GM19025 (cell line): ENCODE measurements at regions not wholly inside any gene's neighbourhood (a gene's known extent, or its start where the extent isn't known, plus 50 kb on each side); places are given as distances from the start of the nearest gene placed in this dataset.
"Not testable (repeated sequence)": the region's sequence is repeated elsewhere in the genome, so short reads cannot be mapped to it uniquely, and the experiment has no call there.

ENCODE experiments used
- ATAC-seq: cut with Tn5 transposase; IDR thresholded peaks from one replicate; pipeline ENCODE4 v1.9.1; 2021; ENCODE audit warnings: mild to moderate bottlenecking, low read depth, moderate library complexity; ENCODE audit not compliant: unreplicated experiment

DNA sequence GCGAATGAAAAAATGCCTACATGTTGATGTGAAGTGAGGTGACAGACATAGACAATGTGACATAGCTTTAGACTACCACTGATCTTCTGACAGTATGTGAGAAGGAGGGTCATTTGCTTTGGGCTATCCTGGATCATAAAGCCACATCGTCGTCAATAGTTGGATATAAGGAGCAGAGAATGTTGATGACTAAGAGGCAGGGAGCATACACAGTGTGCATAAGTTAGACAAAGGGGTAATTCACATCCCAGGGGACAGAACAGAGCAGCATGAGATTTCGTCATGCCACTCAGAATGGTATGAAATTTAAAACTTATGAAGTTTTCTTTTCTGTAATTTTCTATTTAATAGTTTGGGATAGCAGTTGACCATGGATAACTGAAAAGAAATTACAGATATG, 403.2 kb downstream of the DSC3 start:
- ATAC-seq = no peak

DNA sequence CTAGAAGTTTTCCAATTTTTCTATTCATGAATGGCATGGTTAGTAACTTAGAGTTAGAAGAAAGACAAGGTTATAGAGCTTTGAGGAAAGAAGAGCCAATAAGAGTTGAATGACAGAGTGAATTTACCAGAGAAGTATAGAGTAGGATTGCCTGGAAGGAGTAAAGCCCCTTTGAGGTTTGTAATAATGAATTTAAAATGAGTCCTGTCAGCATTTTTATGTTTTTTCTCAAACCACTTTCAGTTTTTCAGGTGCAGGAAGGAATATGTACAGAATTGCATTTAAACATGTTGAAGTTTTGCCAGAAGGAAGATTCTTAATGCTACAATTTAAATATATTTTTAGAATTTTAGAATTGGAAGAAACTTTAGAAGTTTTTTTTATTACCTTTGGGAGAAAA, 408.3 kb downstream of the DSC3 start:
- ATAC-seq = no peak

DNA sequence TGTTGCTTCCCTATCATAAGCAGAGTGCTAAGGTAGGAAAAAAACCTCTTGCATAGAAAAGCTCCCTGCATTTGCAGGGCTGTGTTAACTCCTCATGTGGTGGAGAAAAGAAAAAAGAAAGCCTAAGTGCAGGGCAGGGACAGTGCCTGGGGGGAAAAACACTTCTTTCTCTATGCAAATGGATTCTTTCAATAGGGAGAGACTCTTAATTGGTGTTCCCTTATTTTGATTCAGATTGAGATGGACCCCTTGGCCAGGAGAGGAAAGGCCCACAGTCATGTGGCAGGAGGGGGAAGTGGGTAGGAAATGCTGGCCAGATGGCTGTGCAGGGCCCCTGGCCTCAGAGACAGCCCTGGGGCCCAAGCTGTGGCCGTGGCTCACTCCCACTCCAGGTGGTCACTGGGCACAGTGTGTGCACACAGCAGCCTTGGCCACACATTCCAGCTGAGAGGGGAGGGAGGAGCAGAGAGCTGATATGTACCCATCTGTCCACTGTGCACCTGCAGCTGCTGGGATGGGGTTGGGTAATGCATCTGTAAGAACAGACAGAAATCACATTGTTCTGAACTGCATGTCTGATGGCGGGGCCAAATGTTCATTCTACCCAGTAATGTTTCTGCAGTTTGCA, 410.4 kb downstream of the DSC3 start:
- no peak for ATAC-seq

DNA sequence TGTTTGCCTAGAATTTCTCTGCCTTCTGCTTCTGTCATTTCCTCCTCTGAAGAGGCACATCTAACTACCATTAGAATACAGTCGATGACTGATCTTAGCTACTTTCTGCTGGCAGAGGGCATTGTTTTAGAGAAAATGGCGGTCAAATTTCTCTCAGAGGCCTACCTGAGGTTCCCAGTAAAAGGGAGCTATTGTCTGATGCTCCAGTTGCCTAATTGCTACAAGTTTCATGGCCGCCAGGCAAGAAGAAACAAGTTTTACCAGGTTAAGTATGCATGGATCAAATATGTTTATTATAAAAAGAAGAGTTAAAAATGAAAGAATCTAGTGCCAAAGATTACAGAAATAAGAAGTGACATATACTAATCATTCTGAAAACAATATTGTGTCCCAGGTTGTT, 416.6 kb downstream of the DSC3 start:
- ATAC-seq = no peak

DNA sequence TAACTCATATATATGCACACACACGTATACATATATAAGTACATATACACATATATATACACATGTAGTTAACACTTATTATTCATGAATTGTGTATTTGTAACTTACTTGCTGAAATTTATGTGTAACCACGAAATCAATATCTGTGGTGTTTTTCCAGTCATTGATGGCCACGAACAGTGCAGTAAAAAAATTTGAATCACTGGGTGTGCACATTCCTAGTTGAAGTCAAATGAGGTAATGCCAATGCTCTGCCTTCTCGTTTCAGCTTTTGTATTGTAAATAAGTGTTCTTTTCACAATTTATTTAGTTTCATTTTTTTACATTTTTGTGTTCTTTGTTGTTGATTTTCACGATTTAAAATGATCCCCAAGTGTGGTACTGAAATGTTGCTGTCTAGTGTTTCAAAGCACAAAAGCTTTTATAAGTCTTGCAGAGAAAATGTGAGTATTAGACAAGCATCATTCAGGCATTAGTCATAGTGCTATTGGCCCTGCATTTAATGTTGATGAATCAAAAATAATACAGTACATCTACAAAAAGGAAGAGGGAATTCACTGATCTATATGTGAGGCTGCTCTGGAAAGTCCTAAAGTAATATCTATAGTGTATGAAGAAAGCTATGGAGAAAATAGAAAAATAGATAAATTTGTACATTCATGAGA, 419.0 kb downstream of the DSC3 start:
- ATAC-seq = no peak

DNA sequence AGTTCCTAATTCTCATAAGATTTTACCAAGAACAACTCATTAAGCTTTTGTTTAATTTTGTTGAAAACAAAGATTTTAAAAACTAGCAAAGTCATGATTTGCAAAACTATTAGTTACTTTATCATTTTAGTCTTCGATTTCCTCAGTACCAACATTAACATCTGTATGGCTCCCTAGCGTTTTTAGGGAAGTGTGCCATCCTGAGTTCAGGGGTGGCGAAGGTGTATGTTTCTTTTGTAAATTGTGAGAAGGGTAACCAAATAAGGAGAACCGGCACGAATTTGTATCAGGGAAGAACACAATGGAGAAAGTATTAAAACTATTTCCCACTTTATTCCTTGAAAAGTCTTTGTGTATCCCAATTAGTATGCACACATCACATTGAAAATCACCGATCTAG, 419.9 kb downstream of the DSC3 start:
- no peak for ATAC-seq

DNA sequence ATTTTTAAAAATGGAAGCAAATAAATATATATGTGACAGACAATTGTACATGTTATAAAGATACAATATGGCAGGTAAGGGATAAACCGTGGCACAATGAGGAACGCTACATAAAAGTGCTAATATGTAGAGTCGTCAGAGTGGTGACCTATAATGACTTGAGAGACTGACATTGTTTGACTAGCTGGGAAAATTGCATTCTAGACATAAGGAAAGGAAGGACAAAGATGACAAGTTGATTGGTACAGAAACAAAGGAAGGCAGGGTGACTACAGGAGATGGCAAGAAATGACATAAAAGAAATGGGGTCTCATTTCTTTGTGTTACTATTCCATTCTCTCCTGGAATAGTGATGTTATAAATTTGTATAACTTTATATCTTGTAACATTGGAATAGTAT, 420.4 kb downstream of the DSC3 start:
- ATAC-seq = no peak

DNA sequence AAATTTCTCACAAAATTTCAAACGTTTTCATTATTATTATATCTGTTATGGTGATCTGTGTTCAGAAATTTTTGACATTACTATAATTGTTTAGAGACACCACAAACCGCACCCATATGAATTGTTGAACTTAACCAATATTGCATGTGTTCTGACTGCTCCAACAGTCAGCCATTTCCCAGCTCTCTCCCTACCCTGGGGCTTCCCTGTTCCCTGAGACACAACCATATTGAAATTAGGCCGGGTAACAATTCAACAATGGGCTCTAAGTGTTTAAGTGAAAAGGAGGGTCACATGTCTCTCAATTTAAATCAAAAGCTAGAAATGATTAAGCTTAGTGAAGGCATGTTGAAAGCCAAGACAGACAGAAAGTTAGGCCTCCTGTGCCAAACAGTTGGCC, 424.0 kb downstream of the DSC3 start:
- no peak for ATAC-seq

DNA sequence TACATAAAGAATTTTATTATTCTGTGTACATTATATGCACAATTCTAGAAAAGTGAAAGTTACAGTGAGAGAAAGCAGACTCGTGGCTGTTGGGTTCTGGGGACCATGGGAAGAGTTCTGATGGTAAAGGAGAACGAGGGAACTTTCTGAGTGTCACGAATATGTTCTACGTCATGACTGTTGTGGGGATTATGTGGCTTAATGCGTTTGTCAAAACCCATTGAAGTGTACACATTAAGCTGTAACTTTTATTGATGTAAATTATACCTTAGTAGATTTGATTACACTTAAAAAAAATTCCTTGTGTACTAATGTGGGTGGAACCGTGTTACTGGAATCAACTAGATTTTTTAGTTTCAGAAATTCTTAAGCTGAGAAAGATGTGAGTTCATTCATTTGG, 426.1 kb downstream of the DSC3 start:
- no peak for ATAC-seq

DNA sequence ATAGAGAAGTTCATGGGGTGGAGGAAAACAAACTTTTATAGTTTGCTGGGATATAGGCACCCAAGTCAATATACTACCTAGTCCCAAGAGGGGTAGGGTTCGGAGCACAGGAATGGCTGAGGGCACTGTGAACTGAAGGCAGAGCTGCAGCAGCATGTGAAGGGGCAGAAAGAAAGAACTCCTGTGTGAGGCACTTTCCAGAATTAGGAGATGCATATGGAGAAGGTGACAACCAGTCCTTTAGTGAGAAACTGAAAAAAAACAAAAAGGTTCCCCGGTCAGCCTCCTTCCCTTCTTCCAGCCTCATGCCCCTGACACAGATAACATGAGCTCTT, 429.1 kb downstream of the DSC3 start:
- ATAC-seq = no peak

DNA sequence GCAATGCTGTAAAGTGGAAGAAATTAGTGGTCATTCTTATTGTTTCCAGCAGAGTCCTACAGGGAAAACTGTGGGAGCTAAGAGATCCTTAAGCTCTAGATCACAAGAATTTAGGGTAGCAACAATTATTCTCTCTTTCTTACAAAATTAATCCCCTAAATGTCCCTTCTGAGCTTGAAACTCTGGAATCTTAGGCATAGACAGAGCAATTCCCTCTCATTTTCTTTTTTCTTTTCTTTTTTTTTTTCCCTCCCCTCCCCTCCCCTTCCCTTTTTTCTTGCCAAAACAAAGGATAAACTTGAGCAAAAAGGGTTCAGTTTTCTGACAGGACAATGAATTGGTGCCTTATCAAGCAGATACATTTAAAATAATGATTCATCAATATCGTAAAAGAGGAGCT, 441.0 kb downstream of the DSC3 start:
- no peak for ATAC-seq

DNA sequence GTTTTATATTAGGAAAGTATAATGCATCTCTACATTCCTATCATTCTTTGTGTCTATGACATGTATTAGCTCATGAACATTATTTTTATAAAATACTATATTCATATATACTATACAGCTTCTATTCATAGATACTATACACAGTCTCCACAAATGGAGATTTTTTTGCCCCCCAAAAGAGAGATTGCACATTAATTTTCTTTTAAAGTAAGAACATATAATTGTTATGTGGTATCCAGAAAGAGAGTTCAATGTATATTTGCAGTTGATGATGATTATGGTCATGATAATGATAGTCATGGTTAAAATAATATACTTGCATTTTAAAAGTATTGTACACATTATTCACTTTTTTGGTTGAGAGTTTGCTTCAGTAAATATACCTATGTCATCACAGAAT, 445.3 kb downstream of the DSC3 start:
- ATAC-seq = no peak

DNA sequence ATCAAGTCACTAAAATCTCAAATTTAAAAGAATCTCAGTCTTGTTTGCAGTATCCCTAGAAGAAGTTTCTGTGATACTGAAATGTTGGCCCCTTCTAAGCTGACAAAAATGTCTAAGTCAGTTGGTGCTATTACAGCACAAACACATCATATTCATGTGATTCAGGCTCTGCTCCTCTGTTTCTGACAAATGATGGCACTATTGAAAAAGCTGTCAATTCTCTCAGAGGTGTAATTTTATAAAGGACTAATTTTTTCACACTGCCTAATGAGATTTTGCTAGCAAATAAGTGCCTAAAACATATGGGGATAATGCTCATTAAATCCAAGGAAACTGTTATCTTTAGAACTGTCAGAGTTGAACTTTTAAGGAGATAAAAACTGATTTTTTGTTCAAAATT, 445.9 kb downstream of the DSC3 start:
- no peak for ATAC-seq

DNA sequence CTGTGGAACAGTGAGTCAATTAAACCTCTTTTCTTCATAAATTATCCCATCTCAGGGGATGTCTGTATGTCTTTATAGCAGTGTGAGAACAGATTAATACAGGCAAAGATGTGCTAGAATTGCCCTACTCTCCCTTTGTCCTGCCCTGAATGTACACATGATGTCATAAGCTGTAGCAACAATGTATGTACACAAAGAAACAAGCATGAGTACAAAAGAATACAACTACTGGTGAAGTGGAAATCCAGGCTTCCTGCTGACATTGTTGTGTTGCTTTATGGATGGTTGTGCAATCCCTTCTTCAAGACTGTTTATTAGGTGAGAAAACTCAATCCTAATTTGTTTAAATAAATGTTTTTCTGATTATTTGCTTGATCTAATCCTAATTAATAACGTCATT, 446.6 kb downstream of the DSC3 start:
- no peak for ATAC-seq

DNA sequence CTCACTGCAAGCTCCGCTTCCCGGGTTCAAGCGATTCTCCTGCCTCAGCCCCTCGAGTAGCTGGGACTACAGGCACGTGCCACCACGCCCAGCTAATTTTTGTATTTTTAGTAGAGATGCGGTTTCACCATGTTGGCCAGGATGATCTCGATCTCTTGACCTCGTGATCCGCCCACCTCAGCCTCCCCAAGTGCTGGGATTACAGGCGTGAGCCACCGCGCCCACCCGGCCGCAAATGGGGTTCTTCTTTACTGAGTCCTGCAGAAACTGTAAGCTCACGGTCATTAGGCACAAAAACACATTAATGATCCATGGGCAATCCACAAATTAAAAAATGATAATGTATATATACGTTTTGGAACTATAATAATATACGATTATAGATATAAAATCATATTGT, 447.6 kb downstream of the DSC3 start:
- ATAC-seq = not testable (repeated sequence)

DNA sequence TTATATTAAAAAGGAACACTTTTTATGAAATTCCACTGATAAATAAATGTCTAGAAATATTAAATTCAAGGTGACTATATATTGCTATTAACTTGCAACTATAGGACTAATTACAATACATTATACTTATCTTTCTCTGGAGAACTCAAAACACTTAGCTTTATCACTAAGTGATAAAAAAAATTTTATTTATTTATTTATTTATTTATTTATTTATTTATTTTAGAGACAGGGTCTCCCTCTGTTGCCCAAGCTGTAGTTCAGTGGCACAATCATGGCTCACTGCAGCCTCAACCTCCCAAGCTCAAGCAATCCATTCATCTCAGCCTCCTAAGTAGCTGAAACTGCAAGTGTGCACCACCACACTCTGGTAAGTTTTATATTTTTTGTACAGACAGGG, 451.1 kb downstream of the DSC3 start:
- no peak for ATAC-seq

DNA sequence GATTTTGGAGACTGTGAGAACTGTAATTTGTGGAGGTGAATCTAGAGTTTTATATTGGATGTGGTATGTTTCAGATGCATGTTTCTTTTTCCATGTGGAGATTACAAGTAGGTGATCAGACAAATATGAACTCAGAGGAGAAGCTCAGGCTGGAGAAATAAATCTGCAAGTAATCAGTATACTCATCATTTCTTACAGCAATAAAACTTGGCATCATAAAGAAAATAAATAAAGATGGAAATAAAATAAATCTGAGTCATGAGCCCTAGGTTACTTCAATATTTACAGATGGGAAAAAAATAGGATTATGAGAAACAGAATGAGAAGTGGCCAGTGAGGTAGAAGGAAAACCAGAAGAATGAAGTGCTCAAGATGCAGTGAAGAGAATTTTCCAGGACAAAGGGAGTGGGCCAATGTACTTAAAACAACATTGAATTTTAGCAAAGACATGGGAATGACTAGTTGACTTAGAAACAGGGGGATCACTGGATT, 453.8 kb downstream of the DSC3 start:
- ATAC-seq = no peak

DNA sequence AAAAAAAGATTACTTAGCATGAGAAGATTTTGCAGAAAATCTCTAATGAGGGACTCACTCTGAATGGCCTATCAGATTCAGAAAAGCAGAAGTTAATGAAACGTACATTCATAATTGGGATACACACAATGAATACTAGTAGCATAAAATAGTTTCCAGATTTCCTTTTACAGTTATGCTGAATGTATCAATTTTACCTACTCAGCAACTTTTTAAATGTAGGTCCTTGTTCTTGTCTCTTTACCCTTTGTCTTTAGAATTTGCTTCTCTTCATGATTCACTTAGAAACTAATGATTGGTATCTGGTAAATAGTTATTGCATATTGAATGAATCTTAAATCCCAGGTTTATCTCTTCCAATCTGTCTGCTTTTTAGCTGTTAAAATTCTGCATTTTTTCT, 458.8 kb downstream of the DSC3 start:
- no peak for ATAC-seq

DNA sequence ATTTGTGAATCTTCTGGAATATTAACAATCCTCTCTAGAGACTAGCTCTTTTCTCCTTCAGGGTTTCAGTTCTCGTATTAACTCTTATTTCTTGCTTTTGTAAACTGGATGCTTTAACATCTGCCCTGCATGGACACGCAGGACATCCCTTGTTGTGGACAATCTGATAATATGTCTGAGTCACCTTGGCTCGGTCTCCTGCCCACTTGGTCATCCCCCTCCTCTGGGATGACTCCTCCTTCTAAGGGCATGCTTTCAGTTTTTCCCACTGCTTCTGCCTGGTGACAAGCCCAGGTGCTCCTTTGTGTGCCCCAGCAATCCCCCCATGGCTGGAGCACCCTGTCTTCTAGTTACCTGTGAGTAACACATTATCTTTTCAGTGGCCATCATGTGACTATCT, 460.5 kb downstream of the DSC3 start:
- no peak for ATAC-seq

DNA sequence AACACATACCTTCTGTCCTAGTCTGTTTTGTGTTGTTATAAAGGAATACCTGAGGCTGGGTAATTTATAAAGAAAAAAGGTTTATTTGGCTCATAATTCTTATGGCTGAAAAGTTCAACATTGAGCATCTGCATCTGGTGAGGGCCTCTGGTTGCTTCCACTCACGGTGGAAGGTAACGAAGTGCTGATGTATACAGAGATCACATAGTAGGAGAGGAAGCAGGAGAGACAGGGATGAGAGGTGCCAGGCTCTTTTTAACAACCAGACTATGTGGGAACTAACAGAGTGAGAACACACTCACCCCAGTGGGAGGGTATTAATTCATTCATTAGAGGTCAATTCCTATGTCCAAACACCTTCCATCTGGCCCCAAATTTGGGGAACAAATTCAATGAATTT, 463.8 kb downstream of the DSC3 start:
- no peak for ATAC-seq

DNA sequence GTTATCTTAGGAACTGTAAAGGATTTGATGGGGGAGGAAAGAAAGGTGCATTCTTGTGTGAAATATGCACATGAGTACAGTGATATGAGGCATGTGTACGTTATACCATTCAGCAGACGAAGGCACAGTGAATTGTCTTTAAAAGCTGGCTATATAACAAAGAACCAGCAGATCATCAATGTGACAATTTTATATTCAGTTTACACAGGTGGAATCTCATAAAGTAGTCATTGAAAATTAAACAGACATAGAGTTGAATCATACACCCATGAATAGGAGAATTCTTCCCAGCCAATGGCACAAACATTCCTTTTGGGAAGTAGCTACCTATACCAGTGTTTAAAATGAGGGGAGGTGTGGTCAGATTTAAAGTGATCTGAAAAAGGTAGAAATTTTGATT, 470.3 kb downstream of the DSC3 start:
- no peak for ATAC-seq

DNA sequence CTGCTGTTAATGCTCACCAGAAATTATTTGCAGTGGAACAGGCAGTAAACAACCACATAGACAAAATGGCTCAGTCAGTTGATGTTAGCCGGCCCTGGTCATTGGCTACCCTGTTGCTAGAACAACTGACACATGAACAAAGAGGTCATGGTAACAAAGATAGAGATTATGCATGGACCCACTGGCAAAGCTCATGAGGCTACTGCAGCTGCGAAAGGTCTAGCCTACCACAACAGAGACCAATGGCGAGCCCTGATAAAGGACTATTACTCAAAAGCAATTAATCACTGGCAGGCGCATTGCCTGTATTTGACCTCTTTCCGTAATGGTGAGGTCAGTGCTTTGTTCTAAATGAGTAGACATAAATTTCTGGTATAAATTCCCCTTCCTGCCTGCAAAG, 474.2 kb downstream of the DSC3 start:
- ATAC-seq = no peak

DNA sequence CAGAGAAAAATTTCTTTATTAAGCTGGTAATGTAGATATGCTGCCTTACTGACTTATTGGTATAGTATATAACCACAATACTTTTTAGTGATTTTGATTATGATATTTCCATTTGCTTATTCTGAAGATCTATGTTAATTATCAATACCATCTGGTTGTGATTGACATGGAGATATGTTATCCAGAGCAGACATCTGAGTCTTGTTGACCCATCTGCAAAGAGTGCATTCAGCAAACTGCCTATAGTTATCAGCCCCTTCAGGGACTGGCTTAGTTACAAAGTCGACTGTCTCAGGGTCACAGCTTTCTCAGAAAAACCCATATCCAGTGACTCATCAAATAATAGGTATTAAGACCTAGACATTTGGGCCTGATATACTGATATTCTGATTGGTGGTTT, 475.7 kb downstream of the DSC3 start:
- ATAC-seq = no peak
